Liver (tissue), 7 donors: ENCODE measurements at regions not wholly inside any gene's neighbourhood (a gene's known extent, or its start where the extent isn't known, plus 50 kb on each side); places are given as distances from the start of the nearest gene placed in this dataset.

Experiments used
- DNase-seq: peaks from one replicate; pipeline ENCODE4 v3.0.0-alpha.2; 2017; ENCODE audit warnings: low spot score
- H3K27ac ChIP-seq, 2 donors: one replicate each; pipeline ENCODE4 v1.7.0; 2013; ENCODE audit warnings: inconsistent platforms in 2 of 2, low read length in 2 of 2, control low read depth in 1 of 2, low read depth in 1 of 2, mild to moderate bottlenecking in 1 of 2
- H3K27me3 ChIP-seq, 4 donors: one replicate each; pipeline versions ENCODE4 v1.6.1 to v1.7.0; 2013; ENCODE audit warnings: low read length in 3 of 4, inconsistent platforms in 1 of 4, mild to moderate bottlenecking in 1 of 4, moderate library complexity in 1 of 4; ENCODE audit not compliant: control insufficient read depth in 4 of 4, insufficient read depth in 4 of 4
- H3K36me3 ChIP-seq, 4 donors: one replicate each; pipeline versions ENCODE4 v1.6.1 to v1.7.0; 2013; ENCODE audit warnings: low read length in 3 of 4, mild to moderate bottlenecking in 3 of 4, low read depth in 1 of 4, moderate library complexity in 1 of 4; ENCODE audit not compliant: control insufficient read depth in 4 of 4, insufficient read depth in 3 of 4
- H3K4me1 ChIP-seq, 4 donors: one replicate each; pipeline versions ENCODE4 v1.6.1 to v1.7.0; 2013; ENCODE audit warnings: low read length in 3 of 4, mild to moderate bottlenecking in 3 of 4, moderate library complexity in 1 of 4; ENCODE audit not compliant: control insufficient read depth in 4 of 4, insufficient read depth in 4 of 4
- H3K4me3 ChIP-seq, 3 donors: one replicate each; pipeline versions ENCODE4 v1.6.1 to v1.7.0; 2013; ENCODE audit warnings: low read length in 3 of 3, control low read depth in 1 of 3, low read depth in 1 of 3, mild to moderate bottlenecking in 1 of 3
- H3K9ac ChIP-seq, 2 donors: one replicate each; pipeline ENCODE4 v1.7.0; 2013; ENCODE audit warnings: low read length in 2 of 2, mild to moderate bottlenecking in 2 of 2, moderate library complexity in 2 of 2, control low read depth in 1 of 2, low read depth in 1 of 2
- H3K9me3 ChIP-seq, 4 donors: one replicate each; pipeline versions ENCODE4 v1.6.1 to v1.7.0; 2013; ENCODE audit warnings: low read length in 3 of 4; ENCODE audit not compliant: control insufficient read depth in 4 of 4
- ATF3 ChIP-seq: IDR thresholded peaks from 2 replicates; pipeline ENCODE4 v1.6.1; 2016; ENCODE audit warnings: antibody characterized with exemption
- EGR1 ChIP-seq, 2 donors: IDR thresholded peaks; 2 replicates each; pipeline ENCODE4 v1.6.1; 2016 to 2018; ENCODE audit warnings: antibody characterized with exemption in 2 of 2, low read depth in 2 of 2
- FOXA1 ChIP-seq: IDR thresholded peaks from 2 replicates; pipeline ENCODE4 v1.6.1; 2016; ENCODE audit warnings: antibody characterized with exemption
- GABPA ChIP-seq, 2 donors: IDR thresholded peaks in 1 of 2; conservative IDR thresholded peaks in 1 of 2; 2 replicates each; pipeline ENCODE4 v1.6.1; 2016; ENCODE audit warnings: antibody characterized with exemption in 2 of 2, mild to moderate bottlenecking in 1 of 2, moderate library complexity in 1 of 2
- HNF4A ChIP-seq, 2 donors: conservative IDR thresholded peaks; 2 replicates each; pipeline ENCODE4 v1.6.1; 2016; ENCODE audit warnings: antibody characterized with exemption in 2 of 2, mild to moderate bottlenecking in 2 of 2
- HNF4G ChIP-seq: IDR thresholded peaks from 2 replicates; pipeline ENCODE4 v1.6.1; 2016; ENCODE audit warnings: antibody characterized with exemption
- JUND ChIP-seq, 2 donors: IDR thresholded peaks; 2 replicates each; pipeline ENCODE4 v1.6.1; 2016; ENCODE audit warnings: antibody characterized with exemption in 2 of 2
- REST ChIP-seq: IDR thresholded peaks from 2 replicates; pipeline ENCODE4 v1.6.1; 2016; ENCODE audit warnings: antibody characterized with exemption, mild to moderate bottlenecking
- SP1 ChIP-seq: IDR thresholded peaks from 2 replicates; pipeline ENCODE4 v1.6.1; 2018; ENCODE audit warnings: antibody characterized with exemption, mild to moderate bottlenecking
- TAF1 ChIP-seq: conservative IDR thresholded peaks from 2 replicates; pipeline ENCODE4 v1.6.1; 2016; ENCODE audit warnings: antibody characterized with exemption, mild to moderate bottlenecking
- YY1 ChIP-seq: IDR thresholded peaks from 2 replicates; pipeline ENCODE4 v1.6.1; 2016; ENCODE audit warnings: antibody characterized with exemption, mild to moderate bottlenecking
- WGBS: extraction: QIAGEN DNeasy Blood & Tissue Kit; methylation state at CpG from one replicate; pipeline ENCODE4 v1.1.7; 2013; 5-methylcytosine and 5-hydroxymethylcytosine counted together
- TF ChIP-seq, protein P1 (sequence below): IDR thresholded peaks from 2 replicates; pipeline ENCODE4 v1.6.1; 2016; ENCODE audit warnings: antibody characterized with exemption
- donor health status: healthy.
- donor health status: healthy.
- donor health status: healthy.
- donor health status: healthy.

DNA sequence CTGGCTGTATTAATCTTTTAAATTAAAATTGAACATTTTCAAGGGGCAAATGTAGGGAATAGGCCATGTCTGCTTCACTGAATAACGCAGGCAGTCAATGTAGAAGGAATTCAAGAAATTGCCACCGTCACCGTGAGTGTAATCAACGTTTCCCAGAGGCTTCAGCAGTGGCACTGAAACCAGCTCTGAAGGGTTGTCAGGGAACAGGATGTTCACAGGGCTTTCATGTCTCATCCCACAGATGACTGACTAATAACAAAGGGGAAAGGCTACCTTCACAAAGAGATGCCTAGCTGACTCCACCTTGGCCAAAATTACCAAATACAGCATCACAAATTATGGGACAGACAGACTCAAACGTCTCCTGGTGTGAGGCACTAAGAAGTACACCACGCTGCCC lies 70.4 kb upstream of the SIMC1 start:
- TF ChIP-seq, protein P1, sequence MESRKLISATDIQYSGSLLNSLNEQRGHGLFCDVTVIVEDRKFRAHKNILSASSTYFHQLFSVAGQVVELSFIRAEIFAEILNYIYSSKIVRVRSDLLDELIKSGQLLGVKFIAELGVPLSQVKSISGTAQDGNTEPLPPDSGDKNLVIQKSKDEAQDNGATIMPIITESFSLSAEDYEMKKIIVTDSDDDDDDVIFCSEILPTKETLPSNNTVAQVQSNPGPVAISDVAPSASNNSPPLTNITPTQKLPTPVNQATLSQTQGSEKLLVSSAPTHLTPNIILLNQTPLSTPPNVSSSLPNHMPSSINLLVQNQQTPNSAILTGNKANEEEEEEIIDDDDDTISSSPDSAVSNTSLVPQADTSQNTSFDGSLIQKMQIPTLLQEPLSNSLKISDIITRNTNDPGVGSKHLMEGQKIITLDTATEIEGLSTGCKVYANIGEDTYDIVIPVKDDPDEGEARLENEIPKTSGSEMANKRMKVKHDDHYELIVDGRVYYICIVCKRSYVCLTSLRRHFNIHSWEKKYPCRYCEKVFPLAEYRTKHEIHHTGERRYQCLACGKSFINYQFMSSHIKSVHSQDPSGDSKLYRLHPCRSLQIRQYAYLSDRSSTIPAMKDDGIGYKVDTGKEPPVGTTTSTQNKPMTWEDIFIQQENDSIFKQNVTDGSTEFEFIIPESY, result no peak
- TF ChIP-seq YY1 (no peak), JUND (IDR thresholded peaks at IDR 0.05) (no peak), REST (no peak), HNF4G (no peak), TAF1 (no peak), GABPA (IDR thresholded peaks at IDR 0.05 in 1 of 2, conservative IDR thresholded peaks at IDR 0.05 in 1 of 2) (no peak), SP1 (no peak)
- Histone ChIP-seq H3K4me3 (no peak overlapping the region), H3K4me1 (peaks cover 0 to 5% (median 0%) of the 10 kb centered on the region in 4 donors), H3K9me3 (no peaks in the 10 kb centered on the region), H3K36me3 (no peaks in the 10 kb centered on the region), H3K27ac (no peak overlapping the region), H3K9ac (no peak overlapping the region), H3K27me3 (no peaks in the 10 kb centered on the region)
- 61% methylated on average over 6 of the region's 6 CpGs for WGBS
- DNase-seq, result no peak

GRCh38 chr5:176169393-176170063 lies 68.7 kb upstream of the SIMC1 start:
- Histone ChIP-seq H3K4me1 (peaks cover 0 to 5% (median 0%) of the 10 kb centered on the region in 4 donors), H3K4me3 (no peak overlapping the region), H3K27ac (no peak overlapping the region), H3K36me3 (no peaks in the 10 kb centered on the region), H3K9ac (no peak overlapping the region), H3K27me3 (no peaks in the 10 kb centered on the region), H3K9me3 (no peaks in the 10 kb centered on the region)
- TF ChIP-seq JUND (IDR thresholded peaks at IDR 0.05), result no peak
- TF ChIP-seq EGR1 (IDR thresholded peaks at IDR 0.05; ENCODE audit: low read depth in 2 of 2), result no peak
- no peak for TF ChIP-seq ATF3
- no peak for TF ChIP-seq HNF4A (conservative IDR thresholded peaks at IDR 0.05)
- no peak for DNase-seq
- 37% methylated on average over 3 of the region's 3 CpGs for WGBS

DNA sequence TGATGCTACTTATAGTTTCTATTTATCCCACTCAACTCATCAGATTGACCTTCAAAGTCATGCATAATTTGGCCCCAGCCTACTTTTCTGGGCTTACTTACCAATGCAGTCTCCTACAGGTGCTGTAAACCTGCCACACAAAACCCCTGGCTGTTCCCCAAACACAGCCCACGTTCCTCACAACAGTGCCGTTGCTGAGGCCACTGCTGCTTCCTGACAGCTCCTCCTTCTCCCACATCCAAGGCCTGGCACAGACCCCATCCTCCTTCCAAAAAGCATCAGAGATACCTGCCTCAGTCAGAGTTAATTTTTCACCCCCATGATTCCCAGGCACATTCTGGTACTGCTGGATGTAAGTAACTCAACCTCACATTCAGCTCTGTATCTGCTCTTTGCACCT lies 68.1 kb upstream of the SIMC1 start:
- no peaks in the 10 kb centered on the region for H3K9me3 ChIP-seq
- TF ChIP-seq HNF4A (conservative IDR thresholded peaks at IDR 0.05) (no peak), REST (no peak), FOXA1 (no peak), GABPA (IDR thresholded peaks at IDR 0.05 in 1 of 2, conservative IDR thresholded peaks at IDR 0.05 in 1 of 2) (no peak), TAF1 (no peak), SP1 (no peak)
- WGBS, result 40% methylated on average over 2 of the region's 2 CpGs

More for the DNA sequence above, 68.1 kb upstream of the SIMC1 start:
- Histone ChIP-seq H3K36me3 (no peaks in the 10 kb centered on the region), H3K4me1 (peaks cover 0 to 5% (median 0%) of the 10 kb centered on the region in 4 donors), H3K27me3 (no peaks in the 10 kb centered on the region), H3K9ac (no peak overlapping the region), H3K4me3 (no peak overlapping the region), H3K27ac (no peak overlapping the region)
- no peak for DNase-seq
